ENCODE measurements at regions not wholly inside any gene's neighbourhood (a gene's known extent, or its start where the extent isn't known, plus 50 kb on each side); places are given as distances from the start of the nearest gene placed in this dataset.

GRCh38 chr10:42980553-42981357 lies 96.1 kb upstream of the RET start:
- no peaks in the 10 kb centered on the region for H3K27me3 ChIP-seq (ENCODE audit: control insufficient read depth, insufficient read depth, low read length)
- H3K9me3 ChIP-seq (ENCODE audit: control insufficient read depth, low read depth, low read length), result no peaks in the 10 kb centered on the region
- no peak overlapping the region for H3K27ac ChIP-seq (ENCODE audit: low read length)
- H3K4me1 ChIP-seq (ENCODE audit: control insufficient read depth, insufficient read depth, low read length), result peaks cover 22% of the 10 kb centered on the region
- no peak overlapping the region for H3K4me3 ChIP-seq (ENCODE audit: low read length)
- no CpG with 5 or more reads among the region's 15 CpGs for WGBS (ENCODE audit: insufficient coverage, low lambda C conversion rate)
- no peaks in the 10 kb centered on the region for H3K36me3 ChIP-seq (ENCODE audit: control insufficient read depth, insufficient read depth, low read length)
- no peak for DNase-seq

DNA sequence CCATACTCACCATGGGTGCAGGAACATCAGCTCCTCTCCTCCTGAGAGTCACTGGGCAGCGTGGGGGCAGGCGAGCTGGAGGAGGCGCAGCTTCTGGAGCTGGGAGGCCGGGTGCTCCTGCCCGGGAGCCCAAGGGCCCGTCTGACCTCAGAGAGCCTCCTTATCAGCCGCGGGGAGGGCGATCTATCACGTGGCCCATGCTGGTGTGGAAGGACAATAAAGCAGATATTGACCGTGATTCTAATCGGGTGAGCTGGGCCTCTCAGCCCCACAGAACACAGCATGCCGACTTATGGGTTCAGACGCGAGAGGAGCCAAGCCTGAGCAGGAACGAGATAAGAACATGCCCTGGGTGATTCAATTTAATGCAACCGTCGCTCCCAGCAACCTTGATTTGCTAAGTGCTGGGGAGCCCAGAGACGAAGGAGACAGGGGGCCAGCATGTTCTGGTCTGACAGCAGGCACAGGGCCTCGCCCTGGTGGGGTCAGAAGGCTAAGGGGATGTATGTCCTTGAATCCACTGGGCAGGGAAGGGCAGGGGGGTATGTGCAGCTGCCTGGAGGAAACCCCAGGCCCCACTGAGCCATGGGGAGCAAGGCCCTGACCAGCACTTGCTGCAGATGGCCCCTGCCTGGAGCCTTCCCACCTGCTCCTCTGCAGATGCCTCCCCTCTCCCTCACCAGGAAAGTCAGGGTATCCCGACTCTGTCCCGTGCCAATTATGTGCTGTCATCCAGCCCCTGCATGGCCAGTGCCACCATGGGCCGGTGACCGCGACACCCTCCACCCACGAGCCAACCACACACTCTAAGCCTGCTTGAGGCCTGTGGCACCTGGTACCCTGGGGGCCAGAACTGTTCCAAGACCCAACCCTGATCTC lies 95.3 kb upstream of the RET start:
- H3K4me1 ChIP-seq (ENCODE audit: control insufficient read depth, insufficient read depth, low read length), result peaks cover 22% of the 10 kb centered on the region
- no peaks in the 10 kb centered on the region for H3K9me3 ChIP-seq (ENCODE audit: control insufficient read depth, low read depth, low read length)
- no peak overlapping the region for H3K27ac ChIP-seq (ENCODE audit: low read length)
- H3K4me3 ChIP-seq (ENCODE audit: low read length), result no peak overlapping the region
- DNase-seq, result peak in 1 of 2 donors; percentile 63
- H3K36me3 ChIP-seq (ENCODE audit: control insufficient read depth, insufficient read depth, low read length), result no peaks in the 10 kb centered on the region
- WGBS (ENCODE audit: insufficient coverage, low lambda C conversion rate), result no CpG with 5 or more reads among the region's 26 CpGs
- H3K27me3 ChIP-seq (ENCODE audit: control insufficient read depth, insufficient read depth, low read length), result no peaks in the 10 kb centered on the region

- Histone ChIP-seq H3K9me3 (ENCODE audit: control insufficient read depth, low read depth, low read length) (no peaks in the 10 kb centered on the region), H3K36me3 (ENCODE audit: control insufficient read depth, insufficient read depth, low read length) (no peaks in the 10 kb centered on the region), H3K27ac (ENCODE audit: low read length) (no peak overlapping the region), H3K27me3 (ENCODE audit: control insufficient read depth, insufficient read depth, low read length) (no peaks in the 10 kb centered on the region), H3K4me3 (ENCODE audit: low read length) (no peak overlapping the region), H3K4me1 (ENCODE audit: control insufficient read depth, insufficient read depth, low read length) (peaks cover 22% of the 10 kb centered on the region)
- WGBS (ENCODE audit: insufficient coverage, low lambda C conversion rate), result no CpG with 5 or more reads among the region's 12 CpGs
- DNase-seq, result peak in 1 of 2 donors; percentile 54
These were observed 93.9 kb upstream of the RET start for GRCh38 chr10:42982891-42983506.

GRCh38 chr10:42983591-42983990 lies 93.3 kb upstream of the RET start:
- DNase-seq, result no peak
- no peaks in the 10 kb centered on the region for H3K9me3 ChIP-seq (ENCODE audit: control insufficient read depth, low read depth, low read length)
- no peak overlapping the region for H3K4me3 ChIP-seq (ENCODE audit: low read length)
- H3K36me3 ChIP-seq (ENCODE audit: control insufficient read depth, insufficient read depth, low read length), result no peaks in the 10 kb centered on the region
- peaks cover 22% of the 10 kb centered on the region for H3K4me1 ChIP-seq (ENCODE audit: control insufficient read depth, insufficient read depth, low read length)
- WGBS (ENCODE audit: insufficient coverage, low lambda C conversion rate), result no CpG with 5 or more reads among the region's 6 CpGs
- no peaks in the 10 kb centered on the region for H3K27me3 ChIP-seq (ENCODE audit: control insufficient read depth, insufficient read depth, low read length)
- no peak overlapping the region for H3K27ac ChIP-seq (ENCODE audit: low read length)

GRCh38 chr10:42984035-42984610 lies 92.7 kb upstream of the RET start:
- peaks cover 22% of the 10 kb centered on the region for H3K4me1 ChIP-seq (ENCODE audit: control insufficient read depth, insufficient read depth, low read length)
- H3K27me3 ChIP-seq (ENCODE audit: control insufficient read depth, insufficient read depth, low read length), result no peaks in the 10 kb centered on the region
- no peak for DNase-seq
- no CpG with 5 or more reads among the region's 8 CpGs for WGBS (ENCODE audit: insufficient coverage, low lambda C conversion rate)
- no peaks in the 10 kb centered on the region for H3K36me3 ChIP-seq (ENCODE audit: control insufficient read depth, insufficient read depth, low read length)
- no peak overlapping the region for H3K27ac ChIP-seq (ENCODE audit: low read length)
- no peaks in the 10 kb centered on the region for H3K9me3 ChIP-seq (ENCODE audit: control insufficient read depth, low read depth, low read length)
- no peak overlapping the region for H3K4me3 ChIP-seq (ENCODE audit: low read length)

- no peak for DNase-seq
- Histone ChIP-seq H3K4me3 (ENCODE audit: low read length) (no peak overlapping the region), H3K4me1 (ENCODE audit: control insufficient read depth, insufficient read depth, low read length) (peaks cover 22% of the 10 kb centered on the region), H3K27me3 (ENCODE audit: control insufficient read depth, insufficient read depth, low read length) (no peaks in the 10 kb centered on the region), H3K9me3 (ENCODE audit: control insufficient read depth, low read depth, low read length) (no peaks in the 10 kb centered on the region), H3K36me3 (ENCODE audit: control insufficient read depth, insufficient read depth, low read length) (no peaks in the 10 kb centered on the region), H3K27ac (ENCODE audit: low read length) (no peak overlapping the region)
- no CpG with 5 or more reads among the region's 13 CpGs for whole genome bisulfite sequencing (ENCODE audit: insufficient coverage, low lambda C conversion rate)
These were observed 92.0 kb upstream of the RET start for GRCh38 chr10:42984761-42985325.

DNA sequence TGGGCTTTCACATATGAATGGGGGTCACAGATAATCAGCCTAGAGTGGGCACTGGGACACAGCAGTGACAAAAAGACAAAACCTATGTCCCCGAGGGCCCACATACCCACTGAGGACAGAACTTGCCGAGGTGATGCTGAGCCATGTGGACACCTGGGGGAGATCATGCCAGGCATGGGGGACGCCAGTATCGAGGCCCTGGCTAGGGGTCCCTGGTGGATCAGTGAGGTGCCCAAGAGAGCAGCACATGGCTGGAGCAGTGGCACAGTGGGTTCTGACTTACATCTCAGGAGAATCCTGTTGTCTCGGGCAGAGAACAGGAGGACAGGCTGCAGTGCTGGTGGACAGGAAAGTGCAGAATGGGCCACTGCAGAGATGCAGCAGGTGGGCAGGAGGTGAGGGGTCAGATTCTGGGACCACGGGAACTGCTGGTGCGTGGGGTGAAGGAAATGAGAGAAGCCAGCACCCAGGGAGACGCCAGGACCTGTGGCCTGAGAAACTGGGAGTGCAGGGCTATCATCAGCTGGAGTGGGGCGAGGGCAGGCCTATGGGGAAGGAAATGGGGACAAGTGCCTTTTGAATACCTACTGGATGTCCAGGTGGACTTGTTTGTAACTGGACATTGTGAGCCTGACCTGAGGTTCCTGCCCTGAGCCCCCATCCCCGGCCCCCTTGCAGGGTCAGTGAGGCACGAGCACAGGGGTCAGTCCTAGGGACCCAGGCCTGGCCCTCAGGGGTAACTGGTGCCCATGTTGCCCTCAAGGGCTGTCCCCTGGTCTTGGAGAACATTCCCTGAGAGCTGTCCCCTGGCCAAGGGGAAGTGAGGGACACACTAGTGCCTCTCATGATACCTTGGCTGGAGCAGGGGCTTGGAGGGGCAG lies 91.2 kb upstream of the RET start:
- no CpG with 5 or more reads among the region's 11 CpGs for WGBS (ENCODE audit: insufficient coverage, low lambda C conversion rate)
- peaks cover 22% of the 10 kb centered on the region for H3K4me1 ChIP-seq (ENCODE audit: control insufficient read depth, insufficient read depth, low read length)
- no peak overlapping the region for H3K4me3 ChIP-seq (ENCODE audit: low read length)
- no peaks in the 10 kb centered on the region for H3K27me3 ChIP-seq (ENCODE audit: control insufficient read depth, insufficient read depth, low read length)
- no peak for DNase-seq
- H3K9me3 ChIP-seq (ENCODE audit: control insufficient read depth, low read depth, low read length), result no peaks in the 10 kb centered on the region
- H3K36me3 ChIP-seq (ENCODE audit: control insufficient read depth, insufficient read depth, low read length), result no peaks in the 10 kb centered on the region
- H3K27ac ChIP-seq (ENCODE audit: low read length), result no peak overlapping the region

DNA sequence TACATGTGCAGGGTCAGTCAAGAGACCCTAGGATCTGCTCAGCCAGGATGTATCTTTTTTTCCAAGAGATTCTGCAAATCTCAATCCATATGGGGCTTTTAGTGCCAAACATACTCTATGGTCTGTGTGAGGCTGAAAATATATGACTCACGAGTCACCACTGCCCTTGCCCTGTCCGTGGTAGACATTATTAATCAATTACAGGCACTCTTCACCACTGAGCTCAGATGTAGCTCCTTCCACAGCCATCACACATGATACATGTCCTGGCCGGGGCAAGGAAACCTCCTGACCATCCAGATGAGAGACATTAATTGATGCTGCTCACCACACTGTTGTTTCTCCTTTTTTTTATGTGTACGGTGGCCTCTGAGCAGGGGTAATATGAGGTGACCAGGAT lies 90.2 kb upstream of the RET start:
- Histone ChIP-seq H3K27me3 (ENCODE audit: control insufficient read depth, insufficient read depth, low read length) (no peaks in the 10 kb centered on the region), H3K27ac (ENCODE audit: low read length) (no peak overlapping the region), H3K36me3 (ENCODE audit: control insufficient read depth, insufficient read depth, low read length) (no peaks in the 10 kb centered on the region), H3K4me1 (ENCODE audit: control insufficient read depth, insufficient read depth, low read length) (peaks cover 17% of the 10 kb centered on the region), H3K4me3 (ENCODE audit: low read length) (no peak overlapping the region), H3K9me3 (ENCODE audit: control insufficient read depth, low read depth, low read length) (no peaks in the 10 kb centered on the region)
- no peak for DNase-seq
- WGBS (ENCODE audit: insufficient coverage, low lambda C conversion rate), result no CpG with 5 or more reads among the region's 4 CpGs

GRCh38 chr10:42987121-42987541 lies 89.7 kb upstream of the RET start:
- WGBS (ENCODE audit: insufficient coverage, low lambda C conversion rate), result no CpG with 5 or more reads among the region's 8 CpGs
- DNase-seq, result no peak

More at GRCh38 chr10:42987121-42987541, 89.7 kb upstream of the RET start:
- Histone ChIP-seq H3K27ac (ENCODE audit: low read length) (no peak overlapping the region), H3K4me1 (ENCODE audit: control insufficient read depth, insufficient read depth, low read length) (peaks cover 12% of the 10 kb centered on the region), H3K36me3 (ENCODE audit: control insufficient read depth, insufficient read depth, low read length) (no peaks in the 10 kb centered on the region), H3K4me3 (ENCODE audit: low read length) (no peak overlapping the region), H3K9me3 (ENCODE audit: control insufficient read depth, low read depth, low read length) (no peaks in the 10 kb centered on the region), H3K27me3 (ENCODE audit: control insufficient read depth, insufficient read depth, low read length) (no peaks in the 10 kb centered on the region)
